ENCODE measurements at regions not wholly inside any gene's neighbourhood (a gene's known extent, or its start where the extent isn't known, plus 50 kb on each side); places are given as distances from the start of the nearest gene placed in this dataset.

DNA sequence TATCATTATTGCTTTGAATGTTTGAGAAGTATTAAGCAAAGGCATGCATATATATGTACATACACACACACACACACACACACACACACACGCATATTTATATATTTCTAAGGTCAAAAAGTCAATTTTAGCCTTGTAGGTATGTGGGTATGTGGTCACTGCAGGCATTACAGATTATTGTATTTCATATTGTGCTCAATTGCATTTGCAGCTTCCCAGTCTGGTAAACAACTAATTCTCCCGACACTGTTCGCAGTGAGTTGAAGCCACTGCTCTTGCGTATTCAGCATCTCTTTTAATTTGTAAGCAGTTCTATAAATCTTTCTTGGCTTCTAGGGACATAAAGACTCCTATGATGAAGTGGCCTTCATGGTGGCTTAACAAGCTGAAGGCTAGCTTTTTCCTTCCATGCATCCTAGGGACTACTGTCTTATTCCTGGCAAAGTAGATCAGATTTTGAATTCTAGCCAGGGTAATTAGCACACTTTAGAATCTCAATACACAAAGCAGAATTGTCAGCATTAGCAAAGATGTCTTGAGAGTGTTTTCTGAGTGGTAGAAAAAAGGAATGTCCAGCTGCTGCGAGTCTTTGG is 368.6 kb upstream of the NEGR1 start:
- TF ChIP-seq CTCF (IDR thresholded peaks at IDR 0.05; ENCODE audit: borderline replicate concordance, extremely low read depth, low read length, poor library complexity, severe bottlenecking) (no peak), EZH2 (IDR thresholded peaks at IDR 0.05; ENCODE audit: borderline replicate concordance, low read depth, low read length, severe bottlenecking) (no peak)
